ENCODE measurements at regions not wholly inside any gene's neighbourhood (a gene's known extent, or its start where the extent isn't known, plus 50 kb on each side); places are given as distances from the start of the nearest gene placed in this dataset.

DNA sequence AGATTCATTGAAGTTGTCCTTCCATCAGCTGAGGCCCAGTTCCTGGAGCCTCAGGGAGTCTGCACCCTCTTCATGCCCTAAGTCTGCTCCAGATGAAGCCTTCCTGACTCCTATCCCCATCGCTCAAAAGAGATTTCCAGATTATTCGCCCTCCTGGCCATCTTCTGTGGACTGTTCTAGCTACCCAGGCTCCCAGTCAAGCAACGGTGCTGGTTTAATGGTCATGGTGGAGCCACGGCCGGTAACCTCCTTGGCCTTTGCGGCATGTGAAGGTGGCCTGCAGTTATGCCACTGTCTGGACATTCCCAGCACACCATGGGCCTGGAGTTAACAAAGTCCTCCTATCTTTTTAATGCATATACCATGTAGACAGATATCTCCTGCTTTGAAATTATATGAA, 140.1 kb upstream of the ASB18 start:
- DNase-seq (ENCODE audit: low read depth in 4 of 4, low spot score in 3 of 4): no peak

DNA sequence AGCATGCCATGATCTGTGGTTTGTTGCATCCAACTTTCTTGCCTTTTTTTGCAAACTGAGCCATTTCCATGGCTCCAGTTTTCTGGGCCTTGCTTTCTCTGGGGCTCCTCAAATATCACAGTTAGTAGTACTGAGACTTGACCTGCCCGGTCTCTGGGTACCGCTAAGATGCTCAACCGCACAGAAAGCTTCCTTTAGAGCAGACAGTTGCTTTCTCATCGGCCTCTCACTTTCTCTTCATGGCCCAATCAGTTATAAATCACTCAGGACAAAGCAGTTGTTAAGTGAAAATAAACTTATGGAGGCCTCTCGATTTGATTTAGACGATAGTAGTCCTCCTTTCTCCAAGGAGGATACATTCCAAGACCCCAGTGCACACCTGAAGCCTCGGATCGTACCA, 141.2 kb upstream of the ASB18 start:
- DNase-seq (ENCODE audit: low read depth in 4 of 4, low spot score in 3 of 4): no peak

- no peak for DNase-seq (ENCODE audit: low read depth in 4 of 4, low spot score in 3 of 4)
These were observed 143.9 kb upstream of the ASB18 start for GRCh38 chr2:236408090-236408489.

DNA sequence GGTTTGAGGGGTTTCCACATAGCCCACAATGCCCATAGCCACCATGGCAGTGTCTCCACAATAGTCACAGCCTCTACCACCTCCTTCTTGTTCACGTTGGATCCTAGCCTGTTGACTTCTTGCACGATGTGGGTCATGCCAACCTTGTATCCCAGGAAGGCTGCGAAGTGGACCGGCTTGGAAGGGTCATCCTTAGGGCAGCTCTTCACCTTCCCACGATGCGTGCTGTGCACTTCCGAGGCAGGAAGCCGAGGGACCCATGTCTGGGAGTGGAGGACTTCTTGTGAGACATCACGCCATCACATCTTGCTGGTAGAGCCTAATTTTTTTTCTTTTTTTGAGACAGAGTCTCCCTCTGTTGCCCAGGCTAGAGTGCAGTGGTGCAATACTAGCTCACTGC, 144.6 kb upstream of the ASB18 start:
- DNase-seq (ENCODE audit: low read depth in 4 of 4, low spot score in 3 of 4): no peak

DNA sequence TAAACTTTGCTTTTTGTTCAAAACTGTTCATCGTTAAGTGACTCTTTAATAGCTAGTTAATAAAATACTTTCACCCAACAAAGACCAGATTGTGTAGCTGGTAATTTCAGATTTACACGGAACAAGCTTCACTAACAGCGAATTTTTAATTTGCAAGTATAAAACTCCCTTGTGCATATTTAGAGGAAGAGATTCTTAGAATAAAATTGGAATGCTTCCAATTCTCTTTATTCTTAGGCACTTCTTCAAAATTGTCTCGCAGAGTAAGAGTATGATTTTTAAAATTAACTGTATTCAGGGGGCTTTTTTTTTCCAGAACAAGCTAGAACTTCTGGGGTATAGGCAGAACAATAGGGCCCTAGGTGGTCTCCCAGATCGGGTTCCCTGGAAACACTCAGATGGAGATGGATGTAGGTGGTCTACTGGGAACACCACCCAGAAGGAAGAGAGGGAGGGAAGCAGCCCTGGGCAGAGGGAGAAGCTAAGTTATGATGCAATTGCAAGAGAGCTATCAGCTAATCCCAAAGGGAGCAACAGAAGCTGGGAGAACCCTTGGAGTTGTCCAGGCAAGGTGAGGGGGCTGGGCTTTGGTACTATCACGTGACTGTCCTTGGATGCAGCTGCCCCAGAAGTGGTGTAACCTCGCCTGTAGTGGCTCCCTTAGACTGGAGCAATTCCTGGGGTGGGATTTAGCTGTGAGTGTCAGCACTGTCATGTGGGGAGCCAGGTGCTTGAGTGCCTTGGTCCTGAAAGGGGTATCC, 151.7 kb upstream of the ASB18 start:
- no peak for DNase-seq (ENCODE audit: low read depth in 4 of 4, low spot score in 3 of 4)

DNA sequence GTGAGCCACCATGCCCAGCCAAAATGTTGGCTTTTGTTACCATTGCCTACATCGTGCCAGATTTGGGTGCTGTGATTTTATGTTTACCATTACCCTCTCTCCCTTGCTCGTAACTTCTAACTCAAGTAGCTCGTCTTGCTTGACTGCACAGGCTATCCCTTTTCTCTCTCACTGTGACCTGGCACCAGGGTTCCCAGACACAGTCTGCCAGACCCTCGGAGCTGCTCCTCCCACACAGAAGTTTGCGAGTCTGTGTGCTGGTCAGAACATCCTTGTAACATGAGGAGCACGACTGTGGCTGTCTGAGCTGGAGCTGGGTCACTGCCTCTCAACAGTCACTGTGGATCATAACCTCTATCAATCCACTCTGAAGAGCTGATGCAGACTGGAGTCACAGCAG, 152.5 kb upstream of the ACKR3 start:
- DNase-seq (ENCODE audit: low read depth in 4 of 4, low spot score in 3 of 4): peak; percentile 12 to 67 (median 27)

DNA sequence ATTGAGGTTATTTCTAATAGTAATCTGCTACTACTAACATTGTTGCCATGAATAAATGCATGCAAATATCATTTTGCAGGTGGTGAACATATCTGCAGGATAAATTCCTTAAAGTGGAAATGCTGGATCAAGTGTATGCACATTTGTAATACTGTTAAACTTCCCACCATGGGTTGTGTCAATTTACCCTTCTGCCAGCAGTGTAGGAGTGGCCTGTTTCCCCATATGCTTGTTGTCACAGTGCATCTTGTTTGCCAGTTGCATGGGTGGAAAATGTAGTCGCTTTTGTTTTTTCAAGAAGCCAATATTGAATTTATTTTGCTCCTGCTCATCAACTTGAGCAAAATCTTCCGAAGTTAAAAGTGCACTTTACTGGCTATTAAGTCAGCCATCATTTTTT, 139.0 kb upstream of the ACKR3 start:
- DNase-seq (ENCODE audit: low read depth in 4 of 4, low spot score in 3 of 4): no peak

- no peak for DNase-seq (ENCODE audit: low read depth in 4 of 4, low spot score in 3 of 4)
These were observed 135.0 kb upstream of the ACKR3 start for GRCh38 chr2:236434593-236434992.

GRCh38 chr2:236440110-236440881, 129.3 kb upstream of the ACKR3 start:
- no peak for DNase-seq (ENCODE audit: low read depth in 4 of 4, low spot score in 3 of 4)

GRCh38 chr2:236444187-236444586, 125.4 kb upstream of the ACKR3 start:
- no peak for DNase-seq (ENCODE audit: low read depth in 4 of 4, low spot score in 3 of 4)

- DNase-seq (ENCODE audit: low read depth in 4 of 4, low spot score in 3 of 4): no peak
These were observed 123.9 kb upstream of the ACKR3 start for GRCh38 chr2:236445678-236446077.

DNA sequence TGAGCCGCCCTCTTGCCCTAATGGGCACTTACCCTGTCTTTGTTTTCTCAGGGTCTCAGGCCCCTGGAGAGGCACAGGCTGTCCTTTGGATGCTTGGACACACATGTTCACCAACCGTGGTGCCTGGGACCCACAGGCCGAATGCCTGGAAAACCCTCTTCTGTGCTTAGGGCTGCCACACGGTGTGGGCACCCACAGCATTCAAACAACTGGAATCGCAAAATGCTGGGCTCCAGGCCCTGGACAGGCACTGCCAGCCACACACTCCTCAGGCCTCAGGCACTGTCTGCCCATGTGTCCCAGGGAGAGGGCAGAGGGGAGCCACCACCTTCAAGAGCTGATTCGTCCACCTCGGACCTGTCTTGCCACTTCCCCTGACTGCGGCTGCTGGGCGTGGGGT, 123.1 kb upstream of the ACKR3 start:
- DNase-seq (ENCODE audit: low read depth in 4 of 4, low spot score in 3 of 4): no peak

GRCh38 chr2:236449167-236449761, 120.4 kb upstream of the ACKR3 start:
- DNase-seq (ENCODE audit: low read depth in 4 of 4, low spot score in 3 of 4): no peak

GRCh38 chr2:236452238-236452637, 117.4 kb upstream of the ACKR3 start:
- DNase-seq (ENCODE audit: low read depth in 4 of 4, low spot score in 3 of 4): no peak

DNA sequence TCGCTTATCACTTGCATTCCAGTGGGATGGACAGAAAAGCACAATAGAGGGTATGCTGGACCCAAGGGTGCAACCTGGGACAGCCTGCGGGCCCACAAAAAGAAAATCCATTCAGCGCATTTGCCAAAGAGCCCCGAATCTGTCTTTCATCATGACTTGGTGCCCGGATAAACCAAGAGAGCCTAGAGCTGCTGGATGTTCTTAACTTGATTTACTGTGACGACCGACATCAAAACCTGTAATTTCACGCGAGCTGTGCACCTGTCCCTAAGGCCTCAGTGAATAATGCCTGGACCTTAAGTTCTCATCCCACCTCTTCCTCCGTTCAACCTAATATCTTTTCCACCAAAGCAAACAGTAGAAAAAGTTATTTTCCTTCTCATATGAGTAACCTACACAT, 115.5 kb upstream of the ACKR3 start:
- DNase-seq (ENCODE audit: low read depth in 4 of 4, low spot score in 3 of 4): no peak

GRCh38 chr2:236459393-236459792, 110.2 kb upstream of the ACKR3 start:
- DNase-seq (ENCODE audit: low read depth in 4 of 4, low spot score in 3 of 4): no peak

- no peak for DNase-seq (ENCODE audit: low read depth in 4 of 4, low spot score in 3 of 4)
These were observed 105.5 kb upstream of the ACKR3 start for GRCh38 chr2:236464140-236464539.

GRCh38 chr2:236472720-236473495, 96.7 kb upstream of the ACKR3 start:
- no peak for DNase-seq (ENCODE audit: low read depth in 4 of 4, low spot score in 3 of 4)

DNA sequence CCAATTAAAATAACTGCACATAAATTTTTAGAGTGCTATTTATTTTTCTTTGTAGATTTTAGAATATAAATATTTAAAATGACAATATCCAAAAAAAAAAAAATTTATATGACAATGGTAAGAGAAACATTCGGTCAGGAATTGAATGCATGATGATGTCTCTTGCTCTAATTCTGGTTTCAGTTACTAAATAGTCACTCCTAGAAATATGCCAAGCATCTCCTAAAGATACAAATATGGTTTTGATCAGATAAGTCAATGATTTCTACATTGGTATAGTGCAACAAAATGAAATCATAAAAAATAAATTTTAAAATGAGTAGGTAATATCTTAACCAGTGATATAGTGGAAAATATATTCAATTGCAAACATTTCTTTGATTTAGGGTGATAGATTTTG, 95.9 kb upstream of the ACKR3 start:
- DNase-seq (ENCODE audit: low read depth in 4 of 4, low spot score in 3 of 4): no peak

DNA sequence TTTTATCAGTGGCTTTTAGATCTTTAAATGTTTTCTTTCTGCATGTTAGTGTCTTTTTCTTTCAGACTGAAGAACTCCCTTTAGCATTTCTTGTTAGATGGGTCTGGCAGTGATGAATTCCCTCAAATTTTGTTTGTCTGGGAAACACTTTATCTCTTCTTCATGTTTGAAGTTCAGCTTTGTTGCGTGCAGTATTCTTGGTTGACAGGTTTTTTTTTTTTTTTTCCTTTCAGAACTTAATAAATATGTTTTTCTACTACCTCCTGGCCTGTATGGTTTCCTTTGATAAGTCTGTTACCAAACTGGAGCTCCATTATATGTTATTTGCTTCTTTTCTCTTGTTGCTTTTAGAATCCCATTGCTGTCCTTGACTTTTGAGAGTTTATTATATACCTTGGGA, 89.8 kb upstream of the ACKR3 start:
- no peak for DNase-seq (ENCODE audit: low read depth in 4 of 4, low spot score in 3 of 4)

DNA sequence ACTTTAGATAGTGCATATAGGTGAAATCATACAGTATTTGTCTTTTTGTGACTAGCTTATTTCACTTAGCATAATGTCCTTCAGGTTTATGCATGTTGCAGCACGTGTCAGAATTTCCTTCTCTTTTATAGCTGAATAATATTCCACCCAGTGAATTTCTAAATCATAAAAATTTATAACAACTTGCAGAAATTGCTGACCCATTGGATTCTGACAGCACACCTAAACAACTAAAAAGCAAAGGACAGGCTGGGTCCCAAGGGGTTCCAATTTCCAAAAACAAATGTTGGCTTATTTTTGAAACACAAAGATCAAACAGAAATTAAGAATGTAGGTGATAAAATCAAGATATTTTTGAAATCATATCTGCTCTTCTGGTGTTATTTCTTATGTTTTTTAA, 86.5 kb upstream of the ACKR3 start:
- DNase-seq (ENCODE audit: low read depth in 4 of 4, low spot score in 3 of 4): no peak

All from left renal pelvis (tissue), 4 donors.